Central memory CD8-positive, alpha-beta T cell (primary cell): ENCODE measurements at regions not wholly inside any gene's neighbourhood (a gene's known extent, or its start where the extent isn't known, plus 50 kb on each side); places are given as distances from the start of the nearest gene placed in this dataset.

Source experiments
- ATAC-seq: fragments of 150-1000 bp; cut with Tn5 transposase; replicated peaks from 2 replicates; pipeline ENCODE4 v1.10.0; 2022; ENCODE audit warnings: mild to moderate bottlenecking, moderate FRiP score, moderate number of reproducible peaks; ENCODE audit not compliant: poor library complexity, severe bottlenecking; ENCODE audit errors: extremely low read depth
- DNase-seq, 2 donors: peaks; one replicate each; pipeline ENCODE4 v3.0.0; 2021; ENCODE audit warnings: low spot score in 2 of 2
- H3K27ac Mint-ChIP-seq: one replicate; pipeline ENCODE4 v1.8.0; 2022; ENCODE audit warnings: low read depth, mild to moderate bottlenecking, moderate library complexity, mixed read lengths
- H3K27me3 Mint-ChIP-seq: one replicate; pipeline ENCODE4 v1.8.0; 2022; ENCODE audit warnings: mixed read lengths
- H3K36me3 Mint-ChIP-seq: one replicate; pipeline ENCODE4 v1.8.0; 2022; ENCODE audit warnings: mild to moderate bottlenecking, moderate library complexity, mixed read lengths; ENCODE audit not compliant: insufficient read depth
- H3K4me1 Mint-ChIP-seq: one replicate; pipeline ENCODE4 v1.8.0; 2022; ENCODE audit warnings: mixed read lengths
- H3K4me3 Mint-ChIP-seq: one replicate; pipeline ENCODE4 v1.8.0; 2022; ENCODE audit warnings: mild to moderate bottlenecking, moderate library complexity, mixed read lengths
- H3K9me3 Mint-ChIP-seq: one replicate; pipeline ENCODE4 v1.8.0; 2022; ENCODE audit warnings: mixed read lengths

DNA sequence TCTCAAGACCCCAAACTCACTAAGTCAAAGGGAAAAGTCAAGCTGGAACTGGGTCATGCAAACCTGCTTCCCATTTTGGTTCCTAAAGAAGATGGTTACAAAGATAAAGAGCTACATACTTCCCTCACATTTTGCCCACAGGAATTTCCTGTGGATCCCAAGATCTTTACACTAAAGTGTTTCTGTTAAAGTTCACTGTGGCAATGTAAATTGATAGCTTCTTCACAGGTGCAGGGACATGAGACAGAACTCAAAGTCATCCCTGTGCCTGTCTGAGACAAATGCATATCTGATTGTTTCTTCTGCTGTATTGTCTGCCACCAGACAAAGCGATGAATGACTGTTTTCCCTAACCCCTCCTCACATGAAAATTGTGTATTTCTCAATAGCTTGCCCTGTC, 567.8 kb downstream of the ZIC1 start:
- peaks cover 10% of the 10 kb centered on the region for H3K9me3 Mint-ChIP-seq
- no peaks in the 10 kb centered on the region for H3K4me1 Mint-ChIP-seq
- ATAC-seq (no peak), DNase-seq (no peak)
- no peaks in the 10 kb centered on the region for H3K27me3 Mint-ChIP-seq
- no peak overlapping the region for H3K27ac Mint-ChIP-seq
- no peaks in the 10 kb centered on the region for H3K36me3 Mint-ChIP-seq
- H3K4me3 Mint-ChIP-seq = no peak overlapping the region

DNA sequence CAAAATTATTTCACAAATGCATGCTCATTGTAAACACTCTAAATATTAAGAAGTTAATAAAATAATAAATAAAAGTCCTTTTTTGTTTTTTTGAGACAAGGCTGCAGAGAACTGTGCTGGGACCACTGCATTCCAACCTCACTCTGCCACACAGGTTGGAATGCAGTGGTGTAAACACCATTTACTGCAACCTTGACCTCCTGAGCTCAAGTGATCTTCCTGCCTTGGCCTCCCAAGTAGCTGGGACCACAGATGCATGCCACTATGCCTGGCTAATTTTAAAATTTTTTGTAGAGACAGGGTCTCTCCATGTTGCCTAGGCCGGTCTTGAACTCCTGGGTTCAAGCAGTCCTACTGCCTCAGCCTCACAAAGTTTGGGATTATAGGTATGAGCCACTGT, 578.4 kb downstream of the ZIC1 start:
- Mint-ChIP-seq H3K9me3 (no peaks in the 10 kb centered on the region), H3K4me3 (no peak overlapping the region), H3K27ac (no peak overlapping the region), H3K27me3 (no peaks in the 10 kb centered on the region), H3K4me1 (no peaks in the 10 kb centered on the region), H3K36me3 (peaks cover 2% of the 10 kb centered on the region)
- ATAC-seq = no peak
- no peak for DNase-seq

DNA sequence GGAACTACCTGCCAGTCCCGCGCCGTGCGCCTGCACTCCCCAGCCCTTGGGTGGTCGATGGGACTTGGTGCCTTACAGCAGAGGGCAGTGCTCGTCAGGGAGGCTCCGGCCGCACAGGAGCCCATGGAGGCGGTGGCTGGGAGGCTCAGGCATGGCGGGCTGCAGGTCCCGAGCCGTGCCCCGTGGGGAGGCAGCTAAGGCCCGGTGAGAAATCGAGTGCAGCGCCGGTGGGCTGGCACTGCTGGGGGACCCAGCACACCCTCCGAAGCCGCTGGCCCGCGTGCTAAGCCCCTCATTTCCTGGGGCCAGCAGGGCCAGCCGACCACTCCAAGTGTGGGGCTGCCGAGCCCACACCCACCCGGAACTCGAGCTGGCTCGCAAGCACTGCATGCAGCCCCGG, 580.2 kb downstream of the ZIC1 start:
- Mint-ChIP-seq H3K36me3 (peaks cover 2% of the 10 kb centered on the region), H3K27ac (no peak overlapping the region), H3K9me3 (no peaks in the 10 kb centered on the region), H3K4me3 (no peak overlapping the region), H3K27me3 (no peaks in the 10 kb centered on the region), H3K4me1 (no peaks in the 10 kb centered on the region)
- no peak for ATAC-seq
- no peak for DNase-seq

DNA sequence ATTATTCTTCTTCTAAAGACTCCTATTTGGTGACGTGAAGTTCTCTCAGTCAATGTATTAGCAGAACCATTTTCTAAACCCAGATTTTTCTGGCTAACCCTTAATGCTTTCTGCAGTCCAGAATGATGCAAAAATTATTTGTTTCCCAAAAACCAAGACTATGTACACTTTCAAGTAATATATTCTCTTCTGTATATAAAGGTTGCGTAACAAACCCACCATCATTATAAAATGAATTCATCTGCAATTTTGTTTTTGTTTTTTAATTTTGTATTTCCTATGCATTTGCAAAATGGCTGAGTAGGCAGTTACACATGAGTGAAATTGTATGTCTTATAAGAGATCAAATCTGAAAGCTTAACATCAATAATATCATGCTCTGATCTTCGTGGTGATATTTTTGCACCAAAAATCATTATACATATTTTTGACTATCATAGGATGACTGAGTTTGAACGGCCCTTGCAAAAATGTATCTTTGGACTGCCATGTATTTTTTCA, 593.6 kb downstream of the ZIC1 start:
- DNase-seq (no peak), ATAC-seq (no peak)
- H3K4me1 Mint-ChIP-seq = no peaks in the 10 kb centered on the region
- H3K9me3 Mint-ChIP-seq = peaks cover 24% of the 10 kb centered on the region
- no peak overlapping the region for H3K4me3 Mint-ChIP-seq
- H3K36me3 Mint-ChIP-seq = no peaks in the 10 kb centered on the region
- H3K27ac Mint-ChIP-seq = no peak overlapping the region
- H3K27me3 Mint-ChIP-seq = no peaks in the 10 kb centered on the region

DNA sequence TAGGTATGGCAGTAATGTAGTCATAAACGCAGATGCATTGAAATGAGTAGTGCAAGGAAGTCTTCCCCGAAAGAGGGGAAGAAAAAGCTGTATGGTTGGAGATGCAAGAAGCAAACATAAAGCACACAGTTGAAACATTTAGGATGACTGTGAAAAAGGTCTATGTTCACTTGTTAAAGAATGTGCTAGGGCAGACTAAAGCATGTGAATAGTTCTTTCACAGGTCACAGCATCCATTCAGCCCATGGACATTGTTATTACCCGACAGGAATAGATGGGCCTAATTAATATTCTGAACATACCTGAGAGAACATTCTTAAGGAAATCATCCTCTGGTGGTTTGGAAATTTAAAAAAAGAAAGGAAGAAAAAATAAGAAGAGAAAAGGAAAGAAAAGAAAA, 595.2 kb downstream of the ZIC1 start:
- Mint-ChIP-seq H3K27ac (no peak overlapping the region), H3K36me3 (no peaks in the 10 kb centered on the region), H3K4me1 (no peaks in the 10 kb centered on the region), H3K27me3 (no peaks in the 10 kb centered on the region), H3K4me3 (no peak overlapping the region), H3K9me3 (peaks cover 12% of the 10 kb centered on the region)
- DNase-seq = no peak
- no peak for ATAC-seq

DNA sequence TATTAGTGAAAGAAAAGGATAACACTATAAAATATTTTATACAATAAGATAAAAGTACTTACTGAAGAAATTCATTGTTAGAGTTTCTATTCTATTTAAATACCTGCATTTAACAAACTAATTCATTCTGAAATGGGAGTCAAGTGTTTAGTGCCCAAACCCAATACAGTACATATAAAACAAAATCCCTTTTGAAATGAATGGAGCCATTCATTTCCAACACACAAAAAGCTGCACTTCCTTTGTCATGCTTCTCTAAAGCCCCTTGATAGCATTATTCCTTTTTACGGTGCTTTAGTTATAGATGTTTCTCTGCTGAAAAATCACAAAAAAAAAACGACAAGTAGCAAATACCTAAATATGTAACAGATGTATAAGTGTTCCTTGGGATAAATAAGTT, 596.3 kb downstream of the ZIC1 start:
- no peak overlapping the region for H3K27ac Mint-ChIP-seq
- DNase-seq = no peak
- H3K36me3 Mint-ChIP-seq = no peaks in the 10 kb centered on the region
- H3K4me1 Mint-ChIP-seq = no peaks in the 10 kb centered on the region
- H3K27me3 Mint-ChIP-seq = no peaks in the 10 kb centered on the region
- no peak for ATAC-seq
- H3K9me3 Mint-ChIP-seq = peaks cover 19% of the 10 kb centered on the region
- H3K4me3 Mint-ChIP-seq = no peak overlapping the region

DNA sequence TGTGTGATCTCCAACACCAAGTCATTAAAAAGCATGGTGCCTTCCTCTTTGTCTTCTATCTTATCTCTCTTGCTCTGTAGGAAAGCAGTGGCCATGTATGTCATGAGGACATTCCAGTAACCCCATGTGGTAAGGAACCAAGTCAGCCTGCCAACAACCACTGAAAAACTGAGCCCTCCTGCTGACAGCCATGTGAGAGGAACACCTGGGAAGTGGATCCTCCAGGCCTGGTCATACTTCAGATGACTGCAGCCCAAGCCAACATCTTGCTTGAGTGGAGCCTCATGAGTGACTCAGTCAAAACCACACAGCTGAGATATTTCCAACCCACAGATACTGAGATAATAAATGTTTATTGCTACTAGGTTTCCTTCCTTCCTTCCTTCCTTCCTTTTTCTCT, 597.3 kb downstream of the ZIC1 start:
- ATAC-seq (no peak), DNase-seq (no peak)
- H3K4me1 Mint-ChIP-seq = no peaks in the 10 kb centered on the region
- no peaks in the 10 kb centered on the region for H3K27me3 Mint-ChIP-seq
- H3K27ac Mint-ChIP-seq = no peak overlapping the region
- H3K9me3 Mint-ChIP-seq = peaks cover 19% of the 10 kb centered on the region
- H3K4me3 Mint-ChIP-seq = no peak overlapping the region
- H3K36me3 Mint-ChIP-seq = no peaks in the 10 kb centered on the region

DNA sequence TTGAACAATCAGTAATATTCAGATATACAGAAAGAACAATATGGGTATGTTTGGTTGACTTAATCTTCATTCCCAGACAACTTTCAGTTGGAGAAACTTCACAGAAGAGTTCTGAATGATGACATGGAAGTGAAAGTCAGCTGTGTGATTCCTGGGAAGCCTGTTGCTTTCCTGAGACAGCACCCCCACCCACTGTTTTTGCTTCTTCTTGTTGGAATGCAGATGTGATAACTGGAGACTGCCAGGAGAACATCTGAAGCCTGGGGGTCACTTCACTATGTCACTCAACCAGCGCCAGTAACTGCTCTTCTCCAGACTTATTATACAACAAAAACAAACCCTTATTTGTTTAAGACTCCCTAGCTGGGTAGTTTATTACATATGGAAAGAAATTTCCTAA, 599.4 kb downstream of the ZIC1 start:
- Mint-ChIP-seq H3K27me3 (no peaks in the 10 kb centered on the region), H3K4me1 (no peaks in the 10 kb centered on the region), H3K36me3 (no peaks in the 10 kb centered on the region), H3K9me3 (peaks cover 19% of the 10 kb centered on the region), H3K4me3 (no peak overlapping the region), H3K27ac (no peak overlapping the region)
- ATAC-seq (no peak), DNase-seq (no peak)

DNA sequence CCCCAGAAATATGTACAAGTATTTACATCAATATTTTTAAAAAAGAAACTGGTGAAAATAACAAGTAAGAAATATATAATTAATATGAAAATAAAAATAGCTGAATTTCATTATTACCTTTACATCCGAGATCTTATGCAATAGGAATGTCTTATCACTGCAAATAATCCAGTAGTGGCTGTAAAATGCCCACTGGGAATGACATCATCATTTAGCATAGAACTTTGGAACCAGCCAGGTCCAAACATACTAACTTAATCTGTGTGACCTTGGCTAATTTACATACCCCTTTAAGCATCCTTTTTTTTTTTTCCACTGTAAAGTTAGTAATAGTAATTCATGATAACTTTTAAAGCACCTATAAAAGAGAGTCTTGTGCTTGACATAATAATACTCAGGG, 611.7 kb downstream of the ZIC1 start:
- Mint-ChIP-seq H3K27me3 (no peaks in the 10 kb centered on the region), H3K4me3 (no peak overlapping the region), H3K4me1 (no peaks in the 10 kb centered on the region), H3K9me3 (peaks cover 23% of the 10 kb centered on the region), H3K27ac (no peak overlapping the region), H3K36me3 (no peaks in the 10 kb centered on the region)
- DNase-seq = no peak
- ATAC-seq = no peak

DNA sequence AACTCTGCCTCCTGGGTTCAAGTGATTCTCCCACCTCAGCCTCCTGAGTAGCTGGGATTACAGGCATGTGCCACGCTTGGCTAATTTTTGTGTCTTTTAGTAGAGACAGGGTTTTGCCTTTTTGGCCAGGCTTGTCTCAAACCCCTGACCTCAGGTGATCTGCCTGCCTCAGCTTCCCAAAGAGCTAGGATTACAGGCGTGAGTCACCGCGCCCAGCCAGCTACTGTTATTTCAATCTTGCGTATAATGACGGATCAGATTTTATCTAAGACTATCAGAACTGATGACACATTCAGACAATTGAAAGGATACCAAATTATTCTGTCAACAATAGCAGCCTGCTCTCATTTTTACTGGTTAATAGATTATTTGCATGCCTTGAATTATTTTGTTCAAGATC, 612.2 kb downstream of the ZIC1 start:
- no peak for ATAC-seq
- Mint-ChIP-seq H3K27me3 (no peaks in the 10 kb centered on the region), H3K27ac (no peak overlapping the region), H3K36me3 (no peaks in the 10 kb centered on the region), H3K4me3 (no peak overlapping the region), H3K9me3 (peaks cover 28% of the 10 kb centered on the region), H3K4me1 (no peaks in the 10 kb centered on the region)
- DNase-seq = no peak

DNA sequence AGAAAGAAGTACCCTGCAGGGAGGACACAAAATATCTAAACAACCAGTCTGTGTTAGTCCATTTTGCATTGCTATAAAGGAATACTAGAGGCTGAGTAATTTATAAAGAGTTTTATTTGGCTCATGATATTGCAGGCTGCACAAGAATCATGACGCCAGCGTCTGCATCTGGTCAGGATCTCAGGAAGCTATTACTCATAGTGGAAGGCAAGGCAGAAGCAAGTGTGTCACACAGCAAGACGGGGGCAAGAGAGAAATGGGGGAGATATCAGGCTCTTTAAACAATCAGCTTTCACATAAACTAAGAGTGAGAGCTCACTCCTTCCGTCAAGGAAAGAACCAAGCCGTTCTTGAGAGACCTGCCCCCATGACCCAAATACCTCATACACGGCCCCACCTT, 614.8 kb downstream of the ZIC1 start:
- Mint-ChIP-seq H3K4me1 (no peaks in the 10 kb centered on the region), H3K9me3 (peaks cover 21% of the 10 kb centered on the region), H3K4me3 (no peak overlapping the region), H3K36me3 (no peaks in the 10 kb centered on the region), H3K27ac (no peak overlapping the region), H3K27me3 (no peaks in the 10 kb centered on the region)
- ATAC-seq = no peak
- DNase-seq = no peak

DNA sequence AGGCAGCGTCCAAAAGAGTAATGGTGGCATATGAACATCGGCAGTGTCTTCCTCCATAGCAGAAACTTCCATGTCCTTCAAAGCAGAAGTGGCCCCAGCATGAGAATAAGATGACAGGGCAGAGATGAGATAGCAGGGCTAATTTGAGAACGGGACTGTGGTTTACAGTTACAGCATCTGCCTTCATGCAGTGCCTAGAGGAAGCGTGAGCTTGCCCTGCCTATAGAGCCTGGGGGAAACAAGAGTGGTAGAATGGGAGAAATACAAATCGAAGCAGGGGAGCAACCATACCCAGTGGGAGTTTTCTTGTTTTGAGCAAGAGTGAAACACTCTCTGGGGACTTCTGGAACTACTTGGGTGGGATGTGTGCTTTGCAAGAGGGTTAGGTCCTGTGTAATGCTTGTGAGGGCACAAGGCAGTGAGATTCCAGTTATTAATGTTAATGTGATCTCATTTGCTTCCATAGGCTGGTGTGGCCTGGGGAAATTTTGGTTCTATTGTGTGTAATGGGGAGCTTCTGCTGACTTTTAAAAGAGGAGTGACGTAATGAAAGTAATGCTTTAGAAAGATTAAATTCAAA, 616.9 kb downstream of the ZIC1 start:
- Mint-ChIP-seq H3K4me3 (no peak overlapping the region), H3K27ac (no peak overlapping the region), H3K36me3 (no peaks in the 10 kb centered on the region), H3K4me1 (no peaks in the 10 kb centered on the region), H3K9me3 (peaks cover 21% of the 10 kb centered on the region), H3K27me3 (no peaks in the 10 kb centered on the region)
- DNase-seq (no peak), ATAC-seq (no peak)

DNA sequence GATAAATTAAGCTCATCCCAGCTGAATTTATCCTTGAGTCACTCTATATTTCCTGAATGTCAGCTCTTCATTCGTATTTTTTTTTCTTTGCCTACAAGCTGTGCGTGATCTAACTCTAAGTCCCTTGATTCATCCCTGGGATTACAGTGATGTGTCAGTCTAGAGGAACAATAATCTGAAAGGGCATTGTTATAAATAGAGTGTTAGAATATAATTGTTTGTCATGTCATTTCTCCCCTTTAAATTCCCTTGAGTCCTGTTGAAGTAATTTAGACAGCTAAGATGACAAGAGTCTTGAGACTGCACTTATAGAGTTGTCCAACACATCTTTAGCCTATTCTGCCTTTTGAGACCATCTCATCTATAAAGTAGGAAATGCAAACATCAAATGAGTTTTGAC, 621.8 kb downstream of the ZIC1 start:
- DNase-seq (no peak), ATAC-seq (no peak)
- Mint-ChIP-seq H3K27me3 (no peaks in the 10 kb centered on the region), H3K36me3 (no peaks in the 10 kb centered on the region), H3K9me3 (peaks cover 5% of the 10 kb centered on the region), H3K4me3 (no peak overlapping the region), H3K4me1 (no peaks in the 10 kb centered on the region), H3K27ac (no peak overlapping the region)

DNA sequence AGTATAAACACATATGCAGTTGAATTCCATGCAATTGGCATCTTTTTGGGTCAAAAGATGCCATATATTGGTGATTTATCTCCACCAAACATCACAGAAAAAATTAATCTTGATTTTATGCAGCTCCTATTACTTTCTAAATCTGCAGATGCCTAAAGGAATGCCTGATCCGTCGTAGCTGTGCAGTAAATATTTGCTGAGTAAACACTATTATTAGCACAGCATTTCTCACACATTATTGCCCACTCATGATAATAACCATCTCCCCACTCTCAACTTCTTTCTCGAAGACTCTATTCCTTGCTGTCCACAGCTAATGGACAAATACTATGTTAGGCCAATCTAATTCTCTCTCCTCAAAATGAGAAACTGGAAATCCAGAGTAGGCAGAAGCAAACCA, 625.2 kb downstream of the ZIC1 start:
- DNase-seq (no peak), ATAC-seq (no peak)
- H3K9me3 Mint-ChIP-seq = peaks cover 5% of the 10 kb centered on the region
- H3K4me3 Mint-ChIP-seq = no peak overlapping the region
- H3K4me1 Mint-ChIP-seq = no peaks in the 10 kb centered on the region
- no peak overlapping the region for H3K27ac Mint-ChIP-seq
- no peaks in the 10 kb centered on the region for H3K27me3 Mint-ChIP-seq
- no peaks in the 10 kb centered on the region for H3K36me3 Mint-ChIP-seq
